H1 (cell line): ENCODE measurements at regions not wholly inside any gene's neighbourhood (a gene's known extent, or its start where the extent isn't known, plus 50 kb on each side); places are given as distances from the start of the nearest gene placed in this dataset.

Experiments used
- RXRA ChIP-seq: IDR thresholded peaks from 2 replicates; pipeline ENCODE4 v1.6.1; 2011; ENCODE audit warnings: low read depth, mild to moderate bottlenecking, low read length, moderate library complexity; ENCODE audit not compliant: insufficient read depth
- TCF12 ChIP-seq: IDR thresholded peaks from 2 replicates; pipeline ENCODE4 v1.6.1; 2011; ENCODE audit warnings: low read depth, mild to moderate bottlenecking, low read length
- TF ChIP-seq, protein P1 (sequence below): fragments of 300-600 bp; sonication (generic); IDR thresholded peaks from 2 replicates; pipeline ENCODE4 v1.7.1; 2012; ENCODE audit warnings: low read length, moderate library complexity, mild to moderate bottlenecking, inconsistent platforms; ENCODE audit not compliant: insufficient replicate concordance

GRCh38 chr9:16033253-16033652 lies 480.4 kb downstream of the CCDC171 start (continued):
- TF ChIP-seq, protein P1, sequence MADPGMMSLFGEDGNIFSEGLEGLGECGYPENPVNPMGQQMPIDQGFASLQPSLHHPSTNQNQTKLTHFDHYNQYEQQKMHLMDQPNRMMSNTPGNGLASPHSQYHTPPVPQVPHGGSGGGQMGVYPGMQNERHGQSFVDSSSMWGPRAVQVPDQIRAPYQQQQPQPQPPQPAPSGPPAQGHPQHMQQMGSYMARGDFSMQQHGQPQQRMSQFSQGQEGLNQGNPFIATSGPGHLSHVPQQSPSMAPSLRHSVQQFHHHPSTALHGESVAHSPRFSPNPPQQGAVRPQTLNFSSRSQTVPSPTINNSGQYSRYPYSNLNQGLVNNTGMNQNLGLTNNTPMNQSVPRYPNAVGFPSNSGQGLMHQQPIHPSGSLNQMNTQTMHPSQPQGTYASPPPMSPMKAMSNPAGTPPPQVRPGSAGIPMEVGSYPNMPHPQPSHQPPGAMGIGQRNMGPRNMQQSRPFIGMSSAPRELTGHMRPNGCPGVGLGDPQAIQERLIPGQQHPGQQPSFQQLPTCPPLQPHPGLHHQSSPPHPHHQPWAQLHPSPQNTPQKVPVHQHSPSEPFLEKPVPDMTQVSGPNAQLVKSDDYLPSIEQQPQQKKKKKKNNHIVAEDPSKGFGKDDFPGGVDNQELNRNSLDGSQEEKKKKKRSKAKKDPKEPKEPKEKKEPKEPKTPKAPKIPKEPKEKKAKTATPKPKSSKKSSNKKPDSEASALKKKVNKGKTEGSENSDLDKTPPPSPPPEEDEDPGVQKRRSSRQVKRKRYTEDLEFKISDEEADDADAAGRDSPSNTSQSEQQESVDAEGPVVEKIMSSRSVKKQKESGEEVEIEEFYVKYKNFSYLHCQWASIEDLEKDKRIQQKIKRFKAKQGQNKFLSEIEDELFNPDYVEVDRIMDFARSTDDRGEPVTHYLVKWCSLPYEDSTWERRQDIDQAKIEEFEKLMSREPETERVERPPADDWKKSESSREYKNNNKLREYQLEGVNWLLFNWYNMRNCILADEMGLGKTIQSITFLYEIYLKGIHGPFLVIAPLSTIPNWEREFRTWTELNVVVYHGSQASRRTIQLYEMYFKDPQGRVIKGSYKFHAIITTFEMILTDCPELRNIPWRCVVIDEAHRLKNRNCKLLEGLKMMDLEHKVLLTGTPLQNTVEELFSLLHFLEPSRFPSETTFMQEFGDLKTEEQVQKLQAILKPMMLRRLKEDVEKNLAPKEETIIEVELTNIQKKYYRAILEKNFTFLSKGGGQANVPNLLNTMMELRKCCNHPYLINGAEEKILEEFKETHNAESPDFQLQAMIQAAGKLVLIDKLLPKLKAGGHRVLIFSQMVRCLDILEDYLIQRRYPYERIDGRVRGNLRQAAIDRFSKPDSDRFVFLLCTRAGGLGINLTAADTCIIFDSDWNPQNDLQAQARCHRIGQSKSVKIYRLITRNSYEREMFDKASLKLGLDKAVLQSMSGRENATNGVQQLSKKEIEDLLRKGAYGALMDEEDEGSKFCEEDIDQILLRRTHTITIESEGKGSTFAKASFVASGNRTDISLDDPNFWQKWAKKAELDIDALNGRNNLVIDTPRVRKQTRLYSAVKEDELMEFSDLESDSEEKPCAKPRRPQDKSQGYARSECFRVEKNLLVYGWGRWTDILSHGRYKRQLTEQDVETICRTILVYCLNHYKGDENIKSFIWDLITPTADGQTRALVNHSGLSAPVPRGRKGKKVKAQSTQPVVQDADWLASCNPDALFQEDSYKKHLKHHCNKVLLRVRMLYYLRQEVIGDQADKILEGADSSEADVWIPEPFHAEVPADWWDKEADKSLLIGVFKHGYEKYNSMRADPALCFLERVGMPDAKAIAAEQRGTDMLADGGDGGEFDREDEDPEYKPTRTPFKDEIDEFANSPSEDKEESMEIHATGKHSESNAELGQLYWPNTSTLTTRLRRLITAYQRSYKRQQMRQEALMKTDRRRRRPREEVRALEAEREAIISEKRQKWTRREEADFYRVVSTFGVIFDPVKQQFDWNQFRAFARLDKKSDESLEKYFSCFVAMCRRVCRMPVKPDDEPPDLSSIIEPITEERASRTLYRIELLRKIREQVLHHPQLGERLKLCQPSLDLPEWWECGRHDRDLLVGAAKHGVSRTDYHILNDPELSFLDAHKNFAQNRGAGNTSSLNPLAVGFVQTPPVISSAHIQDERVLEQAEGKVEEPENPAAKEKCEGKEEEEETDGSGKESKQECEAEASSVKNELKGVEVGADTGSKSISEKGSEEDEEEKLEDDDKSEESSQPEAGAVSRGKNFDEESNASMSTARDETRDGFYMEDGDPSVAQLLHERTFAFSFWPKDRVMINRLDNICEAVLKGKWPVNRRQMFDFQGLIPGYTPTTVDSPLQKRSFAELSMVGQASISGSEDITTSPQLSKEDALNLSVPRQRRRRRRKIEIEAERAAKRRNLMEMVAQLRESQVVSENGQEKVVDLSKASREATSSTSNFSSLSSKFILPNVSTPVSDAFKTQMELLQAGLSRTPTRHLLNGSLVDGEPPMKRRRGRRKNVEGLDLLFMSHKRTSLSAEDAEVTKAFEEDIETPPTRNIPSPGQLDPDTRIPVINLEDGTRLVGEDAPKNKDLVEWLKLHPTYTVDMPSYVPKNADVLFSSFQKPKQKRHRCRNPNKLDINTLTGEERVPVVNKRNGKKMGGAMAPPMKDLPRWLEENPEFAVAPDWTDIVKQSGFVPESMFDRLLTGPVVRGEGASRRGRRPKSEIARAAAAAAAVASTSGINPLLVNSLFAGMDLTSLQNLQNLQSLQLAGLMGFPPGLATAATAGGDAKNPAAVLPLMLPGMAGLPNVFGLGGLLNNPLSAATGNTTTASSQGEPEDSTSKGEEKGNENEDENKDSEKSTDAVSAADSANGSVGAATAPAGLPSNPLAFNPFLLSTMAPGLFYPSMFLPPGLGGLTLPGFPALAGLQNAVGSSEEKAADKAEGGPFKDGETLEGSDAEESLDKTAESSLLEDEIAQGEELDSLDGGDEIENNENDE = no peak
- TF ChIP-seq RXRA (no peak), TCF12 (no peak)
